ENCODE measurements at regions not wholly inside any gene's neighbourhood (a gene's known extent, or its start where the extent isn't known, plus 50 kb on each side); places are given as distances from the start of the nearest gene placed in this dataset.

- TF ChIP-seq EZH2phosphoT487 (IDR thresholded peaks at IDR 0.05; ENCODE audit: borderline replicate concordance, low read length), result no peak
- no peak for TF ChIP-seq CTCF (conservative IDR thresholded peaks at IDR 0.05; ENCODE audit: low read depth, low read length)
- no peak for TF ChIP-seq EZH2 (IDR thresholded peaks at IDR 0.05; ENCODE audit: low read length, unreplicated experiment)
Observed at GRCh38 chr6:135779213-135779612, 72.3 kb upstream of the PDE7B start.
